Medulla oblongata (tissue), 1 donor: ENCODE measurements at regions not wholly inside any gene's neighbourhood (a gene's known extent, or its start where the extent isn't known, plus 50 kb on each side); places are given as distances from the start of the nearest gene placed in this dataset.

Experiments
- DNase-seq: peaks from one replicate; pipeline ENCODE4 v3.0.0-alpha.2; 2015; ENCODE audit errors: extremely low spot score

- DNase-seq: no peak
These were observed 107.7 kb downstream of the LBH start for GRCh38 chr2:30339071-30339470.

GRCh38 chr2:30341500-30342267 lies 105.4 kb upstream of the LCLAT1 start:
- DNase-seq: no peak

- DNase-seq: peak; percentile 19
These were observed 100.4 kb upstream of the LCLAT1 start for GRCh38 chr2:30346471-30347169.

- DNase-seq: no peak
These were observed 98.2 kb upstream of the LCLAT1 start for GRCh38 chr2:30348825-30349224.

GRCh38 chr2:30349691-30350090 lies 97.4 kb upstream of the LCLAT1 start:
- DNase-seq: no peak

GRCh38 chr2:30351116-30351515 lies 95.9 kb upstream of the LCLAT1 start:
- DNase-seq: no peak

GRCh38 chr2:30351949-30352348 lies 95.1 kb upstream of the LCLAT1 start:
- no peak for DNase-seq

- DNase-seq: no peak
These were observed 92.9 kb upstream of the LCLAT1 start for GRCh38 chr2:30354150-30354549.

- DNase-seq: no peak
These were observed 92.4 kb upstream of the LCLAT1 start for GRCh38 chr2:30354621-30355020.

- no peak for DNase-seq
These were observed 91.7 kb upstream of the LCLAT1 start for GRCh38 chr2:30355306-30355705.

- no peak for DNase-seq
These were observed 91.0 kb upstream of the LCLAT1 start for GRCh38 chr2:30356071-30356470.

- DNase-seq: no peak
These were observed 90.3 kb upstream of the LCLAT1 start for GRCh38 chr2:30356776-30357175.

GRCh38 chr2:30358351-30358750 lies 88.7 kb upstream of the LCLAT1 start:
- DNase-seq: no peak

- DNase-seq: no peak
These were observed 88.2 kb upstream of the LCLAT1 start for GRCh38 chr2:30358842-30359241.

- peak; percentile 31 for DNase-seq
These were observed 87.3 kb upstream of the LCLAT1 start for GRCh38 chr2:30359644-30360167.

GRCh38 chr2:30361751-30362394 lies 85.2 kb upstream of the LCLAT1 start:
- DNase-seq: no peak

- DNase-seq: no peak
These were observed 84.5 kb upstream of the LCLAT1 start for GRCh38 chr2:30362468-30363081.

GRCh38 chr2:30363406-30363805 lies 83.6 kb upstream of the LCLAT1 start:
- DNase-seq: no peak

GRCh38 chr2:30365201-30365600 lies 81.8 kb upstream of the LCLAT1 start:
- DNase-seq: no peak

- DNase-seq: no peak
These were observed 80.8 kb upstream of the LCLAT1 start for GRCh38 chr2:30366199-30366691.

GRCh38 chr2:30367232-30368070 lies 79.6 kb upstream of the LCLAT1 start:
- no peak for DNase-seq
